NCI-H2171 treated with DMSO at 0.1 percent for 48 hours (cell line): ENCODE measurements at regions not wholly inside any gene's neighbourhood (a gene's known extent, or its start where the extent isn't known, plus 50 kb on each side); places are given as distances from the start of the nearest gene placed in this dataset.
A peak's percentile ranks its signal among the peaks of the same experiment; 100 is the strongest.

Experiments used
- DNase-seq: peaks from one replicate; lab custom pipeline; 2025; lab: John Stamatoyannopoulos, UW

DNA sequence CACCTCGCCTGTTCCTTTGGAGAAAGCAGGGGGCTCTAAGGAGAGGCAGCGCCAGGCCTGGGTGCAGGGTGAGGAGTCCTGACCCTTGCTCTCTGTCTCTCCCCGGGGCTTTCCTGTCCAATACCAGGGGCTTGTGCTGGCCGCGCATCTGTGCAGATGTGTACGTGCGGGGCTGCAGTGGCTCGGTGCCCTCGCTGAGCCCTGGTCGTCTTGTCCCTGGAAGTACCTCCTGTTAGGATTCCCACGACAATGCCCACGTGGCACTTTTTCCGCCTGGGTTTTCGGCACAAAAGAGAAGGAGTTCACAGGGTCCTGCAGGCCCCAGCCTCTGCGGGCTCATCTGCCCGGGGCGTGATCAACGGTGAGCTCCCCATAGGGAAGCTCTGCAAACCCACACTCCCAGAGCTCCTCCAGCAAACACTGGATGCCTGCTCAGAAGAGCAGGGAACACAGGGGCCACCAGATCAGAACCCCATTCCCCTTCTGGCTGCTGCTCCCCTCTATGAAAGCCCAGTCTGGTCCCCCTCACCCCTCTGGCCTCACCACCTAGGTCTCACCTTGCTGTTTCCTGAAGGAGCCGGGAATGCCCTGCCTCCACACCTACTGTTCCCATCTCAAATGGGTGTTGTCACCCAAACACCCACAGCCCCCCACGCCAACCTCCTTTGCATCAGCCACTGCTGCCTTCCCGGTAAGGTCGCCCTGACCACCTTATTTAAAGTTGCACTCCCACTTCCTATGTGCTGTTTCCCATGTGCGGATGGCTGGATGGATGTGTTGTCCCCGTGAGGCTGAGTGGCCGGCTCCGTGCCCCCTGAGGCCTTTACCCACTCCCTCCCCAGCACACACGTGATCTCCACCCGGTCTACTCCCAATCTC lies 62.6 kb upstream of the PRR20G start:
- no peak for DNase-seq

DNA sequence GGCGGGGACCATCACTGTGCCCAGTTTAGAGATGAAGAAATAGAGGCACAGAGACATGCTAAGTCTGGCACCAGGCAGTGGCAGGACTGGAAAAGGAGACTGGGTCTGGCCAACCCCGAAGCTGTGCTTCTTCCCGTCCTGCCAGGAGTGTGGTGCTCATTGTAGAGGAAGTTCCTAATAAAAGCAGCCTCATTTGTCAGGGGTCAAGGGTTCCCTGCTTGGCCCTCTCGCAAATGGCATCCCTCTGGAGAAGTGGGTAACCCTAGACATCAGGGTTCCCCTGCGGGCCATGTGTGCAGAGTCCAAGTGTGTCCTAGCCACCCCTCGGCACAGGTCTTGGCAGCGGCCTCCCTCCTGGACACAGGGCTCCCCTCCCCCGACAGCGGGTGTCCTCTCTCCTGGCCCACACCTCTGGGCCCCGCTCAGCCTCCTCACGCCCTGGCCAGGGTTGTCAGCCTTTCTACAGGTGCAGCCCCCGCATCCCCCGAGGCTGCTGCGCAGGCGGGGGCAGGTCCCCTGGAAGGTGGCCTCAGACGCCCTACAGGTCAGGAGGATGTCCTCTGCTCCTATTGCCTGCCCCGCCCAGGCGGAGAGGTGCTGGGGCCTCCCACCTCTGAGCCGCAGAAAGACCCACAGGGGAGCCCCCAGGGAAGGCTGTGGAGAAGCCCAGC lies 61.8 kb upstream of the PRR20G start:
- DNase-seq, result no peak

DNA sequence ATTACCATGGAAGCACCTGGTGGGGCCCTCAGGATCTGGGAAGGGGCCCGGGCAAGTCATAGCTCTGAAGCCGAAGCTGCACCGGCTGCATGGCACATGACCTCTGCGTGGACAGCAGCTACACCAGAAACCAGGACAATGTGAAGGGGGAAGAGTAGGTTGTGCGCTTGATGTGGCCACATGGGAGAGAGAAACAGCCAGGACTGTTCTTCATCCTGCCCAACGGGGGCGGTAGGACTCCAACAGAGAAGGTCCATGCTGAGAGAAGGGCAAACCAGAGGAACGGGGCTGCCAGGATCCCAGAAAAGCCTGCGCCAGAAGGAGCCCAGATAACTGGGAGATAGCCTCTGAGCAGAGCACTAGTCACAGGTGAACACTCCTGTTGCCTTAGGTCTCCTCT lies 54.9 kb upstream of the PRR20G start:
- DNase-seq, result no peak

DNA sequence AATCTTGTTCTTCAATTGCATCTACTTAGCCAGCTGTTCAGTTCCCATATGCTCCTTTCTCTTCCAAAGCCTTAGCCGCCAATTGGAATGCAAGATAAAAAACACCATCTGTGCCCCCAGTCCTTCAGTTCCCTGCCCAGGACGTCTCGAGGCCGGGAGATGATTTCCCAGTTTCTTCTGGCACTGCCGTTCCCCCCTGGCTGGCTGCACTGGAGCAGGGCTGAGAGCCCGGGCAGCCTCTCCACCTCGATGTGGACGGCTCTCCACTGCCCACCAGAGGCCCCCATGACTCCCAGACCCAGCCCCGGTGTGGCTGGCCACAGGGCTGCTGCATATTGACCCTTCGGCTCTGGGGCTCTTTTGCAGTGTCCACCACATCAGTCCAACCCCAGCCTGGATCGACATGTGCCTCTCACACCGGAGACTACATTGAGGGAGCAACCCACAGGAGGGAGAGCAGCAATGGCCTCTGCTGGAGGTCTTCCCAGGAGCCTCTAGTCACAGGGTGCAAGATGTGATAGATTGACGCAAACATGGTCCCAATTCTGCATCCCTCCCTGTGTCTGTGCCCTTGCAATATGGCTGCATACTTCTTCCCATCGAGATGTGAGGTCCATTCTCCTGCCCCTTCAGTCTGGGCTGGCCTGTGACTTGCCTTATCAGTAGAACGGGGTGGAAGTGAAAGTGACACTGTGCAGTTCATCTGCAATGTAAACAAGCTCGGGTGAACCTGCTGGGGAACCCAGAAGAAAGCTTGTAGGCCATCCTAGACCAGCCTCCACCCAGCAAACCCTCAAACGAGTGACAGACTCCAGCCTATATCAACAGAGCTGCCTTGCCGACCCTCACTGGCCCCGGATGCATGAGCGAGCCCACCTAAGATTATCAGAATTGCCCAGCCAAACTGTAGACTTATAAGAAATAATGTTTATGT lies 52.3 kb upstream of the PRR20G start:
- DNase-seq, result peak; percentile 93

DNA sequence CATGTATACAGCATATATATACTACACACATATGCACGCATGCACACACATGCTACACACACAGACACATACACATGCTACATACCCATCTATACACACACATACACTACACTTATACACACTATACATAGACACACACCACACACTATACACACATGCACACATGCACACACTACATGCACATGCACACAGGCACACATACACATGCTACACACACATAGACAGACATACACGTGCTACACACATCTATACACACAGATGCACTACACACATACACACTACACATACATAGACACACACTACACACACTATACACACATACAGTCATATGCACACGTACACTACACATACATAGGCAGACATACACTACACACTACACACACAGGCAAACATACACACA lies 51.2 kb upstream of the PRR20G start:
- no peak for DNase-seq

DNA sequence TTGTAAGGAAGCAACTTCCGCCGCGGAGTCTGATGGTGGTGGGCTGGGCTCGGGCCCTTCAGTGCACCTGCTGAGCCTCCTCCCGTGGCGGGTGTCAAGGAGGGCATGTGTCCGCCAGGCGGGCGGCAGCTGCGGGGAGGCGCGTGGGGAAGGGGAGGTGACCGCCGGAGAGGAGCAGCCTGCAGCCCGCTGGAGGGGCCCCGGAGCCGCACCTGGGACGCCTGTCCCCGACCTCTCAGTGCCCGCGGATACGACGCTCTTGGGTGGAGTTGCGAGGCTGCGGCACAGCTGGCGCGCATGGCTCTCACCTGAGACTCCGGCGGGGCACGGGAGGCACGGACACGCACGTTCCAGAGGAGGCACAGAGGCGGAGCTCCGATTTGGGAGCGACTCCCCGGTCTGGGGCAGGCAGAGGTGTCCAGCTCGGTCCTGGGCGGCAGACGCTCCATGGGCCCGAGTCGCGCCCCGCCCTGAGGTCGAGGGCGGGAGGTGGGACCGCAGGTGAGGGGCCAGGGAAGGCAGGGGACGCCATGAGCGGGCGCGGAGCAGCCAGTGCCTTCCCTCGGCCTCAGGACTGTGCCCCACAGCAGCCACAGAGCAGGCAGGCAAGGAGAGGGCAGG lies 50.2 kb upstream of the PRR20G start:
- DNase-seq, result no peak
